ENCODE measurements at regions not wholly inside any gene's neighbourhood (a gene's known extent, or its start where the extent isn't known, plus 50 kb on each side); places are given as distances from the start of the nearest gene placed in this dataset.

DNA sequence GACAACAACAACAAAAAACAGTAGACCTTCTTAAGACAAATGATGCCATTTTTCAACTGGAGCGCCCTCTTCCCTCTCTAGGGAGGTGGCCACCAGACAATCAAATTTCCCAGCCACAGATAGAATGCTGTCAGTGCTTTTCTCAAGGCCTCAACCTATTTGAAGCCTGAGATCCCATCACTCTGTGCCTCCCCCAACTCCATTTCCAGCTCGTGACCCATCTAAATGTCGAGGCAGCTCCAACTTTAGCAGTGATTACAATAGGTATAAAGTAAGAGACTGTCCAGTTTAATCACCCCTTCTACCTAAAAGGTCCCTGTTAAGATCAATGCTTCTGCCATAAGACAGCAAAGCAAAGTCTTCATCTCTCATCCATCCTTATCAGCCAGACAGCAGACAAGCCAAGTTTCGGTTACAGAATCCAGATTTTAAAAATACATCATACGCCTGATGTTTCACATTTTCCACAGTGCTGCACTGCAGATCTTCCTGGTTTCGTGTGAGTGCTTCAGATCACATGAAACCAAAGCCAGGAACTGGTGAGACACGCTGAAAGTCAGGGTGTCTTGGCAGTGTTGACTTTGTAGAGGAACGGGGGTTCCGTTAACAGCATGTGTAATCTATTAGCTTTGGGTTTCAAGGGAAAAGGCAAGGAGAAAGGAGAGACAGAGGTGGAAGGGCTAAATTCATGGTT is 447.8 kb downstream of the ENC1 start:
- Histone ChIP-seq H3K27me3 (ENCODE audit: insufficient read depth, low read depth, low read length) (no peaks in the 10 kb centered on the region), H2AFZ (ENCODE audit: low read depth, low read length) (no peak overlapping the region), H3K9ac (ENCODE audit: low read length) (no peak overlapping the region), H3F3A (ENCODE audit: insufficient read depth, low read length, poor library complexity, severe bottlenecking) (no peaks in the 10 kb centered on the region), H4K20me1 (ENCODE audit: insufficient read depth) (no peaks in the 10 kb centered on the region), H3K27ac (ENCODE audit: low read length) (no peak overlapping the region), H3K9me2 (ENCODE audit: insufficient read depth, low read length) (no peaks in the 10 kb centered on the region), H3K4me3 (ENCODE audit: low read length) (no peak overlapping the region), H3K36me3 (ENCODE audit: insufficient read depth, low read length) (no peaks in the 10 kb centered on the region), H3K9me3 (ENCODE audit: low read length) (no peaks in the 10 kb centered on the region), H3K4me2 (ENCODE audit: low read length) (no peak overlapping the region), H3K79me2 (replicated peaks; ENCODE audit: insufficient read depth, low read length) (no peaks in the 10 kb centered on the region)
- TF ChIP-seq MXI1 (conservative IDR thresholded peaks at IDR 0.05; ENCODE audit: poor library complexity, severe bottlenecking) (no peak), SMC3 (conservative IDR thresholded peaks at IDR 0.05; ENCODE audit: poor library complexity) (no peak), EP300 (conservative IDR thresholded peaks at IDR 0.05; ENCODE audit: poor library complexity, severe bottlenecking) (no peak), EZH2 (IDR thresholded peaks at IDR 0.05; ENCODE audit: borderline replicate concordance, insufficient read depth, low read length, poor library complexity, severe bottlenecking) (no peak), TAF1 (IDR thresholded peaks at IDR 0.05; ENCODE audit: low read depth) (no peak), RAD21 (conservative IDR thresholded peaks at IDR 0.05) (no peak), POLR2AphosphoS5 (IDR thresholded peaks at IDR 0.05) (no peak)
- TF ChIP-seq, protein P1, sequence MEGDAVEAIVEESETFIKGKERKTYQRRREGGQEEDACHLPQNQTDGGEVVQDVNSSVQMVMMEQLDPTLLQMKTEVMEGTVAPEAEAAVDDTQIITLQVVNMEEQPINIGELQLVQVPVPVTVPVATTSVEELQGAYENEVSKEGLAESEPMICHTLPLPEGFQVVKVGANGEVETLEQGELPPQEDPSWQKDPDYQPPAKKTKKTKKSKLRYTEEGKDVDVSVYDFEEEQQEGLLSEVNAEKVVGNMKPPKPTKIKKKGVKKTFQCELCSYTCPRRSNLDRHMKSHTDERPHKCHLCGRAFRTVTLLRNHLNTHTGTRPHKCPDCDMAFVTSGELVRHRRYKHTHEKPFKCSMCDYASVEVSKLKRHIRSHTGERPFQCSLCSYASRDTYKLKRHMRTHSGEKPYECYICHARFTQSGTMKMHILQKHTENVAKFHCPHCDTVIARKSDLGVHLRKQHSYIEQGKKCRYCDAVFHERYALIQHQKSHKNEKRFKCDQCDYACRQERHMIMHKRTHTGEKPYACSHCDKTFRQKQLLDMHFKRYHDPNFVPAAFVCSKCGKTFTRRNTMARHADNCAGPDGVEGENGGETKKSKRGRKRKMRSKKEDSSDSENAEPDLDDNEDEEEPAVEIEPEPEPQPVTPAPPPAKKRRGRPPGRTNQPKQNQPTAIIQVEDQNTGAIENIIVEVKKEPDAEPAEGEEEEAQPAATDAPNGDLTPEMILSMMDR (IDR thresholded peaks at IDR 0.05; ENCODE audit: poor library complexity, severe bottlenecking), result no peak
- TF ChIP-seq, protein P2, sequence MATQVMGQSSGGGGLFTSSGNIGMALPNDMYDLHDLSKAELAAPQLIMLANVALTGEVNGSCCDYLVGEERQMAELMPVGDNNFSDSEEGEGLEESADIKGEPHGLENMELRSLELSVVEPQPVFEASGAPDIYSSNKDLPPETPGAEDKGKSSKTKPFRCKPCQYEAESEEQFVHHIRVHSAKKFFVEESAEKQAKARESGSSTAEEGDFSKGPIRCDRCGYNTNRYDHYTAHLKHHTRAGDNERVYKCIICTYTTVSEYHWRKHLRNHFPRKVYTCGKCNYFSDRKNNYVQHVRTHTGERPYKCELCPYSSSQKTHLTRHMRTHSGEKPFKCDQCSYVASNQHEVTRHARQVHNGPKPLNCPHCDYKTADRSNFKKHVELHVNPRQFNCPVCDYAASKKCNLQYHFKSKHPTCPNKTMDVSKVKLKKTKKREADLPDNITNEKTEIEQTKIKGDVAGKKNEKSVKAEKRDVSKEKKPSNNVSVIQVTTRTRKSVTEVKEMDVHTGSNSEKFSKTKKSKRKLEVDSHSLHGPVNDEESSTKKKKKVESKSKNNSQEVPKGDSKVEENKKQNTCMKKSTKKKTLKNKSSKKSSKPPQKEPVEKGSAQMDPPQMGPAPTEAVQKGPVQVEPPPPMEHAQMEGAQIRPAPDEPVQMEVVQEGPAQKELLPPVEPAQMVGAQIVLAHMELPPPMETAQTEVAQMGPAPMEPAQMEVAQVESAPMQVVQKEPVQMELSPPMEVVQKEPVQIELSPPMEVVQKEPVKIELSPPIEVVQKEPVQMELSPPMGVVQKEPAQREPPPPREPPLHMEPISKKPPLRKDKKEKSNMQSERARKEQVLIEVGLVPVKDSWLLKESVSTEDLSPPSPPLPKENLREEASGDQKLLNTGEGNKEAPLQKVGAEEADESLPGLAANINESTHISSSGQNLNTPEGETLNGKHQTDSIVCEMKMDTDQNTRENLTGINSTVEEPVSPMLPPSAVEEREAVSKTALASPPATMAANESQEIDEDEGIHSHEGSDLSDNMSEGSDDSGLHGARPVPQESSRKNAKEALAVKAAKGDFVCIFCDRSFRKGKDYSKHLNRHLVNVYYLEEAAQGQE (IDR thresholded peaks at IDR 0.05; ENCODE audit: borderline replicate concordance), result no peak

DNA sequence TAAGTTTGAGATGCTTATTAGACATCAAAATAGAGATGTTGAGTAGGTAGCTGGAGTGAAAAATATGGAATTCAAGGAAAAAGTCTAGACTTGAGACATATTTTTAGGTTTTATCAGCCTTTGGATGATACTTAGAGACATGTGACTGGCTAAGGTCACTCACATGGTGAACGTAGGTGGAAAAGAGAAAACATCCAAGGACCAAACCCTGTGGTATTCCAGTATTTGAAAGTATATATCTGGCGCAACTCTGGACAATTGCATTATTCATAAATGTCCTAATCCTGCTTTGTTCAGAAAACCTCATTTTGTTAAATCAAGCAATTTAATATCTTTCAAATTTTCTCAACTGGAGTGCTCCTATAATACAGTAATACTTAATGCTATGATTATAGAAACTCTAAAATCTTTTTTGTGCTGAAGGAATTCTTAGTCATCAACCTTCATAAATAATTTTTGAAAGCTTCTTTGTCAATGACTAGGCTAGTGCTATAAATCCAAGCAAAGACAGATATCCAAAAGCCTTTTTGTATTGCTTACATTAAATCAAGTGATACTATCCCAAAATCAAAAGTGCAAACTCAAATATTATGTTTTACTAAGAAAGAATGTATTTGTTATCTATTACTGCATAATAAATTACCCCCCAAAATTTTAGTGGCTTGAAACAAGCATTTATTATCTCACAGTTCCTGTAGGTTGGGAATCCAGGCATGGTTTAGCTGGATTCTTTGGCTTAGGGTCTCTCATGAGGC is 452.0 kb downstream of the ENC1 start:
- H3K27me3 ChIP-seq (ENCODE audit: insufficient read depth, low read depth, low read length), result no peaks in the 10 kb centered on the region
- H4K20me1 ChIP-seq (ENCODE audit: insufficient read depth), result no peaks in the 10 kb centered on the region
- no peaks in the 10 kb centered on the region for H3K9me2 ChIP-seq (ENCODE audit: insufficient read depth, low read length)
- H3F3A ChIP-seq (ENCODE audit: insufficient read depth, low read length, poor library complexity, severe bottlenecking), result no peaks in the 10 kb centered on the region
- H3K4me3 ChIP-seq (ENCODE audit: low read length), result no peak overlapping the region
- no peaks in the 10 kb centered on the region for H3K79me2 ChIP-seq (replicated peaks; ENCODE audit: insufficient read depth, low read length)
- no peak overlapping the region for H2AFZ ChIP-seq (ENCODE audit: low read depth, low read length)
- no peak overlapping the region for H3K4me2 ChIP-seq (ENCODE audit: low read length)
- TF ChIP-seq, protein P2 (IDR thresholded peaks at IDR 0.05; ENCODE audit: borderline replicate concordance), result no peak
- TF ChIP-seq MXI1 (conservative IDR thresholded peaks at IDR 0.05; ENCODE audit: poor library complexity, severe bottlenecking) (no peak), SMC3 (conservative IDR thresholded peaks at IDR 0.05; ENCODE audit: poor library complexity) (no peak), POLR2AphosphoS5 (IDR thresholded peaks at IDR 0.05) (no peak), TAF1 (IDR thresholded peaks at IDR 0.05; ENCODE audit: low read depth) (no peak), EZH2 (IDR thresholded peaks at IDR 0.05; ENCODE audit: borderline replicate concordance, insufficient read depth, low read length, poor library complexity, severe bottlenecking) (no peak), RAD21 (conservative IDR thresholded peaks at IDR 0.05) (no peak)
- no peak overlapping the region for H3K9ac ChIP-seq (ENCODE audit: low read length)
- H3K36me3 ChIP-seq (ENCODE audit: insufficient read depth, low read length), result no peaks in the 10 kb centered on the region
- no peaks in the 10 kb centered on the region for H3K9me3 ChIP-seq (ENCODE audit: low read length)
- no peak overlapping the region for H3K27ac ChIP-seq (ENCODE audit: low read length)
